HG03460 (cell line): ENCODE measurements at regions not wholly inside any gene's neighbourhood (a gene's known extent, or its start where the extent isn't known, plus 50 kb on each side); places are given as distances from the start of the nearest gene placed in this dataset.
"Not testable (repeated sequence)": the region's sequence is repeated elsewhere in the genome, so short reads cannot be mapped to it uniquely, and the experiment has no call there.

Source experiments
- ATAC-seq: cut with Tn5 transposase; IDR thresholded peaks from one replicate; pipeline ENCODE4 v1.9.1; 2021; ENCODE audit not compliant: unreplicated experiment

- no peak for ATAC-seq
Observed at GRCh38 chr17:71446645-71447437, 674.0 kb upstream of the SOX9 start.

GRCh38 chr17:71447644-71448043, 673.2 kb upstream of the SOX9 start:
- ATAC-seq, result no peak

GRCh38 chr17:71450657-71451056, 670.2 kb upstream of the SOX9 start:
- ATAC-seq, result not testable (repeated sequence)

- no peak for ATAC-seq
Observed at GRCh38 chr17:71453876-71454422, 666.9 kb upstream of the SOX9 start.

GRCh38 chr17:71455219-71455618, 665.6 kb upstream of the SOX9 start:
- ATAC-seq, result no peak

- ATAC-seq, result no peak
Observed at GRCh38 chr17:71458322-71458721, 662.5 kb upstream of the SOX9 start.

GRCh38 chr17:71460943-71461342, 659.9 kb upstream of the SOX9 start:
- no peak for ATAC-seq

GRCh38 chr17:71461498-71462169, 659.2 kb upstream of the SOX9 start:
- ATAC-seq, result no peak

- no peak for ATAC-seq
Observed at GRCh38 chr17:71464241-71464640, 656.6 kb upstream of the SOX9 start.

GRCh38 chr17:71464751-71465150, 656.1 kb upstream of the SOX9 start:
- no peak for ATAC-seq

- no peak for ATAC-seq
Observed at GRCh38 chr17:71467719-71468118, 653.1 kb upstream of the SOX9 start.

GRCh38 chr17:71470062-71470461, 650.8 kb upstream of the SOX9 start:
- no peak for ATAC-seq

GRCh38 chr17:71472809-71473789, 647.7 kb upstream of the SOX9 start:
- ATAC-seq, result no peak

- ATAC-seq, result no peak
Observed at GRCh38 chr17:71477356-71477755, 643.5 kb upstream of the SOX9 start.

GRCh38 chr17:71480099-71480498, 640.7 kb upstream of the SOX9 start:
- no peak for ATAC-seq

- no peak for ATAC-seq
Observed at GRCh38 chr17:71482625-71483024, 638.2 kb upstream of the SOX9 start.

GRCh38 chr17:71484546-71484945, 636.3 kb upstream of the SOX9 start:
- no peak for ATAC-seq

GRCh38 chr17:71485426-71485825, 635.4 kb upstream of the SOX9 start:
- no peak for ATAC-seq

GRCh38 chr17:71486261-71486660, 634.6 kb upstream of the SOX9 start:
- no peak for ATAC-seq

- ATAC-seq, result no peak
Observed at GRCh38 chr17:71488851-71489250, 632.0 kb upstream of the SOX9 start.
